ENCODE measurements at regions not wholly inside any gene's neighbourhood (a gene's known extent, or its start where the extent isn't known, plus 50 kb on each side); places are given as distances from the start of the nearest gene placed in this dataset.

- no peaks in the 10 kb centered on the region for H3K4me1 ChIP-seq (ENCODE audit: control insufficient read depth in 1 of 2, insufficient read depth in 2 of 2, low read depth in 1 of 2, low read length in 1 of 2)
- H3K9me2 ChIP-seq, result no peaks in the 10 kb centered on the region
- 49% methylated on average over 14 of the region's 17 CpGs for WGBS (ENCODE audit: low lambda C conversion rate)
- no peak overlapping the region for H3K9ac ChIP-seq
- no peak overlapping the region for H3K4me3 ChIP-seq (ENCODE audit: low read depth in 2 of 2, low read length in 1 of 2)
- H3K4me2 ChIP-seq, result no peak overlapping the region
- no peak overlapping the region for H3K27ac ChIP-seq (ENCODE audit: low read depth in 2 of 2, low read length in 1 of 2)
- no peak for DNase-seq
- H3K9me3 ChIP-seq, result no peaks in the 10 kb centered on the region
- no peaks in the 10 kb centered on the region for H3K36me3 ChIP-seq (replicated peaks in 1 of 2; ENCODE audit: control insufficient read depth in 1 of 2, insufficient read depth in 2 of 2, low read length in 1 of 2)
- H2AFZ ChIP-seq (ENCODE audit: low read depth), result no peak overlapping the region
- ChIA-PET CTCF (interaction anchor here (1.0 kb wide), 1 partner anchor 123 kb away, joined by 3 read pairs; no protein-coding TSS in a partner anchor), POLR2A (no interaction called here)
- H3K79me2 ChIP-seq (ENCODE audit: insufficient read depth), result no peaks in the 10 kb centered on the region
- H3K27me3 ChIP-seq (ENCODE audit: insufficient read depth), result peaks cover 22% of the 10 kb centered on the region
- H3F3A ChIP-seq (replicated peaks; ENCODE audit: insufficient read depth), result no peaks in the 10 kb centered on the region
- H4K20me1 ChIP-seq (ENCODE audit: insufficient read depth), result no peaks in the 10 kb centered on the region
- TF ChIP-seq GATA2 (CRISPR knock-in tag; IDR thresholded peaks at IDR 0.05), result no peak
- TF ChIP-seq RAD21 (IDR thresholded peaks at IDR 0.05; ENCODE audit: low read length), result no peak
These were observed 83.7 kb downstream of the YTHDF1 start for GRCh38 chr20:63132131-63132714.

- TF ChIP-seq FOXJ3 (CRISPR knock-in tag; IDR thresholded peaks at IDR 0.05) (no peak), RCOR1 (IDR thresholded peaks at IDR 0.05; ENCODE audit: low read length) (no peak), EP300 (IDR thresholded peaks at IDR 0.05; ENCODE audit: borderline replicate concordance in 1 of 2, low read depth in 1 of 2, low read length in 1 of 2) (no peak), MEF2A (IDR thresholded peaks at IDR 0.05; ENCODE audit: borderline replicate concordance, low read depth) (no peak), ZBTB33 (IDR thresholded peaks at IDR 0.05; ENCODE audit: borderline replicate concordance, low read depth) (no peak), TCF12 (IDR thresholded peaks at IDR 0.05) (no peak), CTCF (IDR thresholded peaks at IDR 0.05) (no peak), PBX3 (IDR thresholded peaks at IDR 0.05) (no peak), RXRA (IDR thresholded peaks at IDR 0.05; ENCODE audit: borderline replicate concordance, low read depth) (no peak)
- POLR2A ChIA-PET, result no interaction called here
These were observed 85.0 kb downstream of the YTHDF1 start for GRCh38 chr20:63130658-63131577.

More at GRCh38 chr20:63130658-63131577, 85.0 kb downstream of the YTHDF1 start:
- Histone ChIP-seq H3K9ac (no peak overlapping the region), H3K36me3 (replicated peaks in 1 of 2; ENCODE audit: control insufficient read depth in 1 of 2, insufficient read depth in 2 of 2, low read length in 1 of 2) (no peaks in the 10 kb centered on the region), H3K9me3 (no peaks in the 10 kb centered on the region), H3K27me3 (ENCODE audit: insufficient read depth) (peaks cover 34% of the 10 kb centered on the region), H3K4me2 (no peak overlapping the region), H3F3A (replicated peaks; ENCODE audit: insufficient read depth) (no peaks in the 10 kb centered on the region), H3K9me2 (no peaks in the 10 kb centered on the region), H3K79me2 (ENCODE audit: insufficient read depth) (no peaks in the 10 kb centered on the region), H3K4me3 (ENCODE audit: low read depth in 2 of 2, low read length in 1 of 2) (no peak overlapping the region), H4K20me1 (ENCODE audit: insufficient read depth) (no peaks in the 10 kb centered on the region), H3K27ac (ENCODE audit: low read depth in 2 of 2, low read length in 1 of 2) (no peak overlapping the region), H2AFZ (ENCODE audit: low read depth) (no peak overlapping the region), H3K4me1 (ENCODE audit: control insufficient read depth in 1 of 2, insufficient read depth in 2 of 2, low read depth in 1 of 2, low read length in 1 of 2) (no peaks in the 10 kb centered on the region)
- no peak for DNase-seq
- CTCF ChIA-PET, result no interaction called here
- 52% methylated on average over 39 of the region's 43 CpGs for WGBS (ENCODE audit: low lambda C conversion rate)

All from SK-N-SH (cell line).